Transverse colon (tissue), 3 donors: ENCODE measurements at regions not wholly inside any gene's neighbourhood (a gene's known extent, or its start where the extent isn't known, plus 50 kb on each side); places are given as distances from the start of the nearest gene placed in this dataset.

Source experiments
- POLR2A ChIP-seq: fragments of 450-650 bp; IDR thresholded peaks from one replicate; pipeline ENCODE4 v1.6.1; 2016; ENCODE audit warnings: antibody characterized with exemption, mild to moderate bottlenecking, moderate library complexity
- TF ChIP-seq, protein P1 (sequence below), 5 experiments: fragments of 200-600 bp in 3 of 5; fragments of 450-650 bp in 2 of 5; sonication (generic) in 3 of 5; IDR thresholded peaks; 1 replicate in 2 of 5; 2 replicates in 3 of 5; pipeline ENCODE4 v1.5.1; 2016 to 2017; ENCODE audit warnings: antibody characterized with exemption in 5 of 5, inconsistent platforms in 3 of 5, mild to moderate bottlenecking in 2 of 5, moderate library complexity in 1 of 5

DNA sequence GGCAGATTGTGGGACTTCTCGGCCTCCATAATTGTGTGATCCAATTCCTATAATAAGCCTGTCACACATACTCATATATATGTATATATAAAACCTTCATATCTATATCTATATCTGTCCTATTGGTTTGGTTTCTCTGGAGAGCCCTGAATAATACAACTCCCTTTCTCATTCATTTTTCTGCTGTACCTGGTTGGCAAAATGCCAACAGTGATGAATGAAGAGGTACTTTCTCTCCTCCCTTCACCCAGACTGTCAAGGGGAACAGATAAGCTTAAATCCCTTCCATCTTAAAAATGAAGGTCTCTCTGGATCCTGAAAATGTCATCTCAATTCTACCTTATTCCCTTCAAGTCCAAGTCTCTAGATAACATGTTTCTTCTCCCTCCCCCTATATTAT is 60.3 kb upstream of the FOXP2 start:
- TF ChIP-seq, protein P1, sequence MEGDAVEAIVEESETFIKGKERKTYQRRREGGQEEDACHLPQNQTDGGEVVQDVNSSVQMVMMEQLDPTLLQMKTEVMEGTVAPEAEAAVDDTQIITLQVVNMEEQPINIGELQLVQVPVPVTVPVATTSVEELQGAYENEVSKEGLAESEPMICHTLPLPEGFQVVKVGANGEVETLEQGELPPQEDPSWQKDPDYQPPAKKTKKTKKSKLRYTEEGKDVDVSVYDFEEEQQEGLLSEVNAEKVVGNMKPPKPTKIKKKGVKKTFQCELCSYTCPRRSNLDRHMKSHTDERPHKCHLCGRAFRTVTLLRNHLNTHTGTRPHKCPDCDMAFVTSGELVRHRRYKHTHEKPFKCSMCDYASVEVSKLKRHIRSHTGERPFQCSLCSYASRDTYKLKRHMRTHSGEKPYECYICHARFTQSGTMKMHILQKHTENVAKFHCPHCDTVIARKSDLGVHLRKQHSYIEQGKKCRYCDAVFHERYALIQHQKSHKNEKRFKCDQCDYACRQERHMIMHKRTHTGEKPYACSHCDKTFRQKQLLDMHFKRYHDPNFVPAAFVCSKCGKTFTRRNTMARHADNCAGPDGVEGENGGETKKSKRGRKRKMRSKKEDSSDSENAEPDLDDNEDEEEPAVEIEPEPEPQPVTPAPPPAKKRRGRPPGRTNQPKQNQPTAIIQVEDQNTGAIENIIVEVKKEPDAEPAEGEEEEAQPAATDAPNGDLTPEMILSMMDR (IDR thresholded peaks at IDR 0.05): no peak
- TF ChIP-seq POLR2A: no peak
